Kidney epithelial cell (primary cell): ENCODE measurements at regions not wholly inside any gene's neighbourhood (a gene's known extent, or its start where the extent isn't known, plus 50 kb on each side); places are given as distances from the start of the nearest gene placed in this dataset.
A peak's percentile ranks its signal among the peaks of the same experiment; 100 is the strongest.
"Not testable (repeated sequence)": the region's sequence is repeated elsewhere in the genome, so short reads cannot be mapped to it uniquely, and the experiment has no call there.

Experiments
- DNase-seq: peaks from one replicate; pipeline ENCODE4 v3.0.0-alpha.2; 2010; ENCODE audit warnings: low read depth
- H3K27me3 ChIP-seq: 2 replicates; pipeline ENCODE4 v1.6.0; 2011; ENCODE audit warnings: low read length; ENCODE audit not compliant: control insufficient read depth, insufficient read depth
- H3K36me3 ChIP-seq: 2 replicates; pipeline ENCODE4 v1.5.1; 2011; ENCODE audit warnings: low read length; ENCODE audit not compliant: control insufficient read depth, insufficient read depth
- H3K4me3 ChIP-seq: 2 replicates; pipeline ENCODE4 v1.5.1; 2011; ENCODE audit warnings: low read depth, mild to moderate bottlenecking, control low read depth, low read length
- TF ChIP-seq, protein P1 (sequence below): IDR thresholded peaks from 2 replicates; pipeline ENCODE4 v1.5.1; 2011; ENCODE audit warnings: mild to moderate bottlenecking, moderate library complexity, low read length, control low read depth, inconsistent platforms; ENCODE audit not compliant: insufficient read depth, poor library complexity, severe bottlenecking

DNA sequence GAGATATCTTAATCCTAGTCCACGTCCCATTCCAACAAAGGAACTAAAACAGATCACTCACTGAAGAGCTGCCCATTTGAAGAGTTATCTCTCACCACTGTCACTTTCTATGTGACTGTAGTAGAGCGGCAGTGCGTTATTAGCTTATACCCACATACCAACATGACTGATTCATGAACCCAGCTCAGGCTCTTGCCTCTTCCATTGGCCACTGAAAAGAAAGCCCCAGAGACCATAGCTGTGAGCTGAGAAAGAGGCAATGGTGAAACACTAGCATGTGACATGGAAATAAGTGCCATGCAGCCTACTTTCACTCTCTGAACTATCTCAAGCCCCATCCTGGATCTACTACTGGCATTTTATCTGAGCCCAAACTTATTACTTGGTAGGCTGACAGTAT is 151.7 kb upstream of the MOCS2 start:
- TF ChIP-seq, protein P1, sequence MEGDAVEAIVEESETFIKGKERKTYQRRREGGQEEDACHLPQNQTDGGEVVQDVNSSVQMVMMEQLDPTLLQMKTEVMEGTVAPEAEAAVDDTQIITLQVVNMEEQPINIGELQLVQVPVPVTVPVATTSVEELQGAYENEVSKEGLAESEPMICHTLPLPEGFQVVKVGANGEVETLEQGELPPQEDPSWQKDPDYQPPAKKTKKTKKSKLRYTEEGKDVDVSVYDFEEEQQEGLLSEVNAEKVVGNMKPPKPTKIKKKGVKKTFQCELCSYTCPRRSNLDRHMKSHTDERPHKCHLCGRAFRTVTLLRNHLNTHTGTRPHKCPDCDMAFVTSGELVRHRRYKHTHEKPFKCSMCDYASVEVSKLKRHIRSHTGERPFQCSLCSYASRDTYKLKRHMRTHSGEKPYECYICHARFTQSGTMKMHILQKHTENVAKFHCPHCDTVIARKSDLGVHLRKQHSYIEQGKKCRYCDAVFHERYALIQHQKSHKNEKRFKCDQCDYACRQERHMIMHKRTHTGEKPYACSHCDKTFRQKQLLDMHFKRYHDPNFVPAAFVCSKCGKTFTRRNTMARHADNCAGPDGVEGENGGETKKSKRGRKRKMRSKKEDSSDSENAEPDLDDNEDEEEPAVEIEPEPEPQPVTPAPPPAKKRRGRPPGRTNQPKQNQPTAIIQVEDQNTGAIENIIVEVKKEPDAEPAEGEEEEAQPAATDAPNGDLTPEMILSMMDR, result no peak
- H3K36me3 ChIP-seq, result no peaks in the 10 kb centered on the region
- no peak for DNase-seq
- no peaks in the 10 kb centered on the region for H3K27me3 ChIP-seq
- no peak overlapping the region for H3K4me3 ChIP-seq

DNA sequence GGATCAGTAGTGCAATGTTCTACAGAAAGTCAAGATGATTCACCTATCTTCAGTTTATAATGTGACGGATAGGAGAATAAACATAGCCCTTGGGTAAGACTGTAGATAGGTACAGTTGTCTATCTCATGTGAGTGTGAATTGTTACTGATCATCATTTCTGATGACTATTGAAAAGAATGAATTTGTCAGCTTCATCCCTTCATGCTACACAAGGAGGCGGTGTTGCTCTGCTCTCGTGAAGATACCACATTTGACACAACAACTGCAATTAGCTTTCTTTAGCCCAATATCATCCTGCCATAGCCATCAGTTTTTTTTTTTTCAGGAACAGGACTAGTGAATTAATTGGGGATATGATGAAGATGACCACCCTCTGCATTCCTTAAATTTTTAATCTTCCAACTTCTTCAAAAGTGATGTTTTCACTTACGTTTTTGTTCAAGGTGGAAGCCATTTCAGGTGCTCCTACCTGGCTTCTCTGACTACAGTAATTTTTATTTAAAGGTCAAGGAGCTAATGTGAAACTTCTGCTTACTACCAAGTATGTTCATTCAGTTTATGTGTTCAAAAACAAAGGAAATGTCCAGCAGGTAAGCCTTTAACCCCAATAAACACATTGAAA is 152.9 kb upstream of the MOCS2 start:
- no peaks in the 10 kb centered on the region for H3K36me3 ChIP-seq
- no peak for DNase-seq
- no peaks in the 10 kb centered on the region for H3K27me3 ChIP-seq
- no peak overlapping the region for H3K4me3 ChIP-seq
- TF ChIP-seq, protein P1, result peak; percentile 40

DNA sequence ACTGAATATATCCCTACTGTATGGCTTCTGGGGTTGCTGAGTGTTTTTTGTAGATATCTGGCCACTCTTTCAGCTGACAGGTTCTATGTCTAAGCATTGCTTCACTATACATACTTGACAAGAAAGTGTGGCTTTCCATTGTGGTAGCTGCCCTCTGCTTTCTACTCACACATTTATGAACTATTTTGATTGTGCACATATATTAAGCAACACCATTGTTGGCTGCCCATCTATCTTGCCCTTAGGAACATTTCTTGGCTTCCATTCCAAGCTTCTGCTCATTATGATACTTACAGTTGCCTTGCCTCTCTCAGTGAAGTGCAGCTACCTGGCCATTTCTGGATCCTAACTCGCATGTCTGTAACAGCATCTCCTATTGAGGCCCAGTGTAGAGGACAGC is 153.6 kb upstream of the MOCS2 start:
- Histone ChIP-seq H3K36me3 (no peaks in the 10 kb centered on the region), H3K27me3 (no peaks in the 10 kb centered on the region), H3K4me3 (no peak overlapping the region)
- TF ChIP-seq, protein P1, result no peak
- no peak for DNase-seq

DNA sequence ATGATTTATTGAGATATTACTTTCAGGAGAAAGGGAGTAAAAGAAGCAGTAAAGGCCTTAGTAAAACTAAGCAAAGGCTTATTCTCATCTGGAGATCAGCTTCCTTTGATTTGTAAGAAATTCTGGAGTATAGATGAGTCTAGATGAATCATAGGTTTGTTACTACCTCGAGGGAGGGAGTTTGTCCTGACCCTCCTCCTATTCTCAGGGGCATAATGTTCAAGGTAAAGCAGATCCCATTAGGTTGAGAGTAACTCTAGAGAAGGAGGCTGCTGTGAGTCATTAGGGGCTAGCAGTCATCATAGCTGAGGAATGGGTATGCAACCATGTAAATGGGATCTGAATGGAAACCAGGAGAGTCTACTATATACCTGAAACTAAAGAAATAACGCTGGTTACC is 155.5 kb upstream of the MOCS2 start:
- no peak overlapping the region for H3K4me3 ChIP-seq
- no peaks in the 10 kb centered on the region for H3K36me3 ChIP-seq
- TF ChIP-seq, protein P1, result no peak
- no peak for DNase-seq
- H3K27me3 ChIP-seq, result no peaks in the 10 kb centered on the region

DNA sequence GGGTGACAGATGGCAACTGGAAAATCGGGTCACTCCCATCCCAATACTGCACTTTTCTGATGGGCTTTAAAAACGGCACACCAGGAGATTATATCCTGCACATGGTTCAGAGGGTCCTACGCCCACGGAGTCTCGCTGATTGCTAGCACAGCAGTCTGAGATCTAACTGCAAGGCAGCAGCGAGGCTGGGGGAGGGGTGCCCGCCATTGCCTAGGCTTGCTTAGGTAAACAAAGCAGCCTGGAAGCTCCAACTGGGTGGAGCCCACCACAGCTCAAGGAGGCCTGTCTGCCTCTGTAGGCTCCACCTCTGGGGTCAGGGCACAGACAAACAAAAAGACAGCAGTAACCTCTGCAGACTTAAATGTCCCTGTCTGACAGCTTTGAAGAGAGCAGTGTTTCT is 158.7 kb upstream of the MOCS2 start:
- not testable (repeated sequence) for H3K36me3 ChIP-seq, H3K27me3 ChIP-seq, DNase-seq, H3K4me3 ChIP-seq

DNA sequence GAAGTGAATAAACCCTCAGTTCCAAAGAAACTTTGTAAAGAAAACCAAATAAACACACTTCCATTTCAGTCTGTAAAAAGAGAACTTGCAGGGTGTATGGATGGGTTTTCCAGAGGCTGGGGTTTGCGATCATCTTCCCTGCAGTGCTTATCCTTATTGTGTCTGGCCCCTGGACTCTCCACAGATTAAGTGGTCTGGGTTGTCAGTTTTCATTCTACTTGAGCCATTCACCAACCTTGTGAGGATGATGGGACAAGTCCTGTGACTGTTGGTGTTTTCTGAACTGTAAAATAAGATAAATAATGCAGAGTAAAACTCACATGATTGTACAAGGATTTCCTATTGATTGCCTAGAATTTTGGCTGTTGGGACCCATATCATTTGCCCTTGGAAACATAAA is 166.1 kb upstream of the MOCS2 start:
- TF ChIP-seq, protein P1, result no peak
- H3K4me3 ChIP-seq, result no peak overlapping the region
- no peak for DNase-seq
- no peaks in the 10 kb centered on the region for H3K27me3 ChIP-seq
- H3K36me3 ChIP-seq, result no peaks in the 10 kb centered on the region
